GM19239 (cell line): ENCODE measurements at regions not wholly inside any gene's neighbourhood (a gene's known extent, or its start where the extent isn't known, plus 50 kb on each side); places are given as distances from the start of the nearest gene placed in this dataset.

Source experiments
- DNase-seq: peaks from one replicate; pipeline ENCODE4 v3.0.0; 2011; ENCODE audit warnings: low spot score; ENCODE audit not compliant: insufficient read length
- FAIRE-seq: peaks from 2 replicates; lab custom pipeline; 2011; peaks lifted over from hg19 to GRCh38; lab: Jason Lieb, UNC

- FAIRE-seq (no peak), DNase-seq (no peak)
Measured at GRCh38 chr7:433558-433957, 86.1 kb downstream of the PDGFA start.

- FAIRE-seq (no peak), DNase-seq (no peak)
Measured at GRCh38 chr7:434891-435629, 84.6 kb downstream of the PDGFA start.

- DNase-seq (no peak), FAIRE-seq (no peak)
Measured at GRCh38 chr7:435630-436366, 83.8 kb downstream of the PDGFA start.

DNA sequence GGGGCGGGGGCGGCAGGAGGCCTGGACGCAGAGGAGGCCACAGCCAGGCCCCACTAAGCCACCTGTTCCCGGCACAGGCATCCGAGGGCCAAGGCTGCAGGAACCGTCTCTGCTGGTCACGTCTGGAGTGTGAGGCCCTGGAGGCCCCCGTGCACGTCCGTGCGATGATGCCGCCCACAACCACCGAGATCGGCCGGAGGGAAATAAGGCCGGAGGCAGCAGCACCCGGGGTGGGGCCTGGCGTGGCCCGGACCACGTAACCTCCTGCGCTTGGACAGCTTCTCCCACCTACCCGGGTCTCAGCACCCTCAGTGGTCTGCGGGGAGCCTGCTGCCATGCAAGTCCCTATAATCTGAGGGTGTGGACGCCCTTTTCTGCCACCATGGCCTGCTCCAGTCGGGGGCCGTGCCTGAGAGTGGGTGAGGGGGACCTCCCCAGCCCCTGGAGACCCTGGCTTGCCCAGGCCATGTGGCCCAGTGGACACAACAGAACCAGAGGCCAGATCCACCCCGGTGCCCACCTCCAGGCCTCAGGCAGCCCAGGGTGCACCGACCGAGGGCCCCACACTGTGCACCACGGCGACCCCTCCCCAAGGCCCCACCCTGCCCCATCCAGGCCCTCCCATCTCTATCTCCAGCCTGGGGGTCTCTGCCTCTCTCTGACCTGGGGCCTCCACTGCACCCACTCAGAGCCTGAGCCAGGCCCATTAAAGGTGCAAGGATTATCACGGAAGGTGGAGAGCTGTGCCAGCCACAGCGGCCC lies 83.1 kb downstream of the PDGFA start:
- DNase-seq (no peak), FAIRE-seq (no peak)

GRCh38 chr7:437329-438251 lies 82.1 kb downstream of the PDGFA start:
- FAIRE-seq, result no peak
- DNase-seq, result no peak

- no peak for FAIRE-seq
Measured at GRCh38 chr7:438361-438760, 81.3 kb downstream of the PDGFA start.

GRCh38 chr7:438916-439315 lies 80.7 kb downstream of the PDGFA start:
- DNase-seq (no peak), FAIRE-seq (no peak)

More at GRCh38 chr7:438361-438760, 81.3 kb downstream of the PDGFA start:
- DNase-seq, result no peak

DNA sequence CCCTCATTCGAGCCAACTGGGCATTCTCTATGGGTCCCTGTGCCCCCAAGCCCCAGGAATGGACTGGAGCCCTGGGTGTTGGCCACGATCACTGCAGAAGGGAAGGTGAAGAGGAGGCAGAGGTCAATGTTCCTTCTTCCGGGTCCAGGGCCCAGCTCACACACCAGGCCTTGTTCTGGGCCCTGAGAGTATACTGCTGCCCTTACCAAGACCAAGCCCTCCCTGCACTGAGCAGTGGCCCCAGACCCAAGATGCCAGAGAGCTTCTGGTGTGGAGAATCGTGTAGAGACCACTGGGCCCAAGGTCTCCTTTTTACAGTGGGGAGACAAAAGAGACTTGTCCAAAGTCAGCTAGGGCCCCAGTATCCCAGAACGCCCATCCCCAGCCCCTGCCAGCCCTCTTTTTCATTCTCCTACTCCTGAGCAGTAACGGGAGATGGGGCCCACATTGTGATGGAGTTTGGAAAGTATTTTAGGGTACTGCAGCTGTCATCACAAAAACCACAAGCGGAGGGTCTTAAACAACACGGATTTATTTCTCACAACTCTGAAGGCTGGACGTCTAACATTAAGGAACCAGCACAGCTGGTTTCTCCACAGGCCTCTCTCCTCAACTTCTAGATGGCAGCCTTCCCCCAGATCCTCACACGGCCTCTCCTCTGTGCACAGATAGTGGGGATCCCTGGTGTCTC lies 79.4 kb downstream of the PDGFA start:
- DNase-seq (no peak), FAIRE-seq (no peak)

- DNase-seq, result no peak
- FAIRE-seq, result no peak
Measured at GRCh38 chr7:441684-442421, 77.8 kb downstream of the PDGFA start.

DNA sequence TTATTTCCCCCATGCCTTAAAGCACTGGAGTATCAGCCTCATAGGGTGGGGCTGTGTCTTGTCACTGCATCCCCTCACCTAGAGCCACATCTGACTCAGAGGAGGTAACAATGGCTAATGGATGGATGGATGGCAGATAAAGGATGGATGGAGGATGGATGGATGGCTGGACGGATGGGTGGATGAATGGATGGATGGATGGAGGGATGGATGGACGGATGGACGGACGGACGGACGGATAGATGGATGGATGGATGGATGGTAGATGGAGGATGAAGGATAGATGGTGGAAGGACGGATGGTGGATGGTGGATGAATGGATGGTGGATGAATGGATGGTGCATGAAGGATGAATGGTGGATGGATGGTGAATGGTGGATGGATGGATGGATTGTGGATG lies 77.2 kb downstream of the PDGFA start:
- no peak for FAIRE-seq
- DNase-seq, result no peak

DNA sequence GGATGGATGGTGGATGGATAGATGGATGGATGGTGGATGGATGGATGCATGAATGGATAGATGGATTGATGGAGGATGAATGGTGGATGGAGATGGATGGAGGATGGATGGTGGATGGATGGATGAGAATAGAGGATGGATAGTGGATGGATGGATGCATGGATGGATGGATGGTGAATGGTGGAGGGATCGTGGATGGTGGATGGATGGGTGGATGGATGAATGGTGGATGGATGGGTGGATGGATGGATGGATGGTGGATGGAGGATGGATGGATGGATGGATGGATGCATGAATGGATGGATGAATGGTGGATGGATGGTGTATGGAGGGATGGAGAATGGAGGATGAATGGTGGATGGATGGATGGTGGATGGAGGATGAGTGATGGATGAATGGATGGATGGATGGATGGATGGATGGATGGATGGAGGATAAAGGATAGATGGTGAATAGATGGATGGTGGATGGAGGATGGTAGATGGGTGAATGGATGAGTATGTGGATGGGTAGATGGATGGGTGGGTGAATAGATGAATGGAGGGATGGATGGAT lies 76.3 kb downstream of the PDGFA start:
- DNase-seq, result no peak
- no peak for FAIRE-seq

DNA sequence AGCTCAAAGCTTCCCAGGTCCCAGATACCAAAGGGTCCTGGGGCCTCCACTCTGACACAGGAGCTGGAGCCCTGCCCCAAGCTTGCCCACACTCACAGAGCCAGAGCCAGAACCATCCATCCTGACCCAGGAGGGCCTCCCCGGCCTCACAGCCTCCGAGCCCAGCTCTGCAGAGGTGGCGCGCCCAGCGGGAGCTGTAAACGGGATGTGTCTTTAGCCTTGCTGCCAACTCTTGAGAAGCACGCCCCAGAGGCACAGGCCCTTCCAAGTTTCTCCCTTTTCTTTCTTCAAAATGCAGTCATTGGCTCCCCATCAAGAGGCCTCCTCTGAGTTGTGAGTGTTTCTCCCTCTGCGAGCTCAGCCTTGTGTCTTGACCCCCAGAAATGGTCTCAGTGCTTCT lies 75.0 kb downstream of the PDGFA start:
- FAIRE-seq (no peak), DNase-seq (no peak)

GRCh38 chr7:445020-445419 lies 74.6 kb downstream of the PDGFA start:
- FAIRE-seq, result no peak
- DNase-seq, result no peak

DNA sequence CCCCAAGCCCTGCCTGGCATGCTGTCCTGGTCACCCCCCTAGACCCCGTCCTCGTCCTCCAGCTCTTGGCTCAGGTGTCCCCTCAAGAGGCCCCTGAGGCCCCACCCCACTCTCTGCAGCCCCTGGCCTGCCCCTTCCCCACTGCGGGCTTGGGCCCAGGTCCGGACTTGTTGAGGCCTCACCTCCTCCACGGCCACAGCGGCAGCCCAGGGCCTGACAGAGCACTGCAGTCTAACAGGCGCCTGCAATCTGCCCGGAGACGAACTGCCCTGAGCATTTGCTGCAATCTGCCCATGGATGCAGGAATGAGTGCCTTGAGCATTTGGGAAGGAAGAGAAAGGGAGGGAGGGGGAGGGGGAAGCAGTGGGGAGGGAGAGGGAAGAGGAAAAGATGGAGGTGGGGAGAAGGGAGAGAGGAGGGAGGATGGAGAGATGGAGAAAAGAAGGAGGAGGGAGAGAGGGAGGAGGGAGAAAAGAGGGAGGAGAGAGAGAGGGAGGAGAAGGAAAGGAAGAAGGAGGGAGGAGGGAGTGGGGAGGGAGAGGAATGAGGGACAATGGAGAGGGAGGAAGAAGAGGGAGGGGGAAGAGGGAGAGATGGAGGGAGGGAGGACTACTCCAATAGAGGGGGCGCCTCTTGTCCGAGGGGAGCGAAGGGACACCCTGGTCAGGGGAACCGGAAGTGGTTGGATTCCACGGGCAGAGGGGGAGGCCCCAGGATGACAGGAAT lies 73.9 kb downstream of the PDGFA start:
- FAIRE-seq (no peak), DNase-seq (no peak)

DNA sequence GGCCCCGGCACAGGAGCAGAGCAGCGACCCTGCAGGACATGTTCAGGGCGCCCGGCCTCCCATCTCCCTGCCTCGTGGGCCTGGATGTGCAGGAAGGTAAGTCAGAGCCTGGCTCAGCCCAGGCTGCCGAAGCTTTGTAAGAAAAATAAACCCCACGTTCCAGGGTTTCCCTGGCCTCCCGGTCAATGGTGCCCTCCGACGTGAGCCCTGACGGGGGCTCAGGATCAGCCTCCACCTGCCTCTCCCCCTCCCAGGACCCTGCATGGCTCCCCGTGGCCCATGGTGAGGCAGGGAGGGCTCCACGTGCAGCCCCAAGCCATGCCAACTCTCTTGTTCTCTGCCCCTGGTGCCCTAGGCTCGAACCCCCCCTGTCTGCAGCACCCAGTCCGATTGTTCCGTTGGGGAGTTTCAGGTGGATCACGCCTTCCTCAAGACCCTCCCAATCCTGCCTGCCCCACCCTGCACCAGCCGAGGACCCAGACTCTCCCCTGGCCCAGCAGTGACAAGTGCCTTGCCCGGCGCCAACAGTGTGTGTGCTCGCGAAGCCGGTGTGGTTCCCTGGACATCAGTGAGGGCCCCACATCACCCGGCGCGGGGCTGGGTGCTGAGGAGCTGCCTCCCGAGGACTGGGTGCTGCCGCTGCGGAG lies 73.2 kb downstream of the PDGFA start:
- no peak for DNase-seq

More for the DNA sequence above, 73.2 kb downstream of the PDGFA start:
- no peak for FAIRE-seq
